Tibial nerve (tissue), 4 donors: ENCODE measurements at regions not wholly inside any gene's neighbourhood (a gene's known extent, or its start where the extent isn't known, plus 50 kb on each side); places are given as distances from the start of the nearest gene placed in this dataset.

ENCODE experiments used
- DNase-seq, 2 donors: peaks; one replicate each; pipeline ENCODE4 v3.0.0-alpha.2; 2019; ENCODE audit warnings: low spot score in 2 of 2
- H3K27ac ChIP-seq, 4 donors: fragments of 200-600 bp; sonication (generic) in 3 of 4; one replicate each; pipeline ENCODE4 v1.5.1; 2017 to 2019; ENCODE audit warnings: mild to moderate bottlenecking in 1 of 4
- H3K27me3 ChIP-seq, 2 donors: fragments of 200-600 bp; sonication (generic) in 1 of 2; one replicate each; pipeline versions ENCODE4 v1.5.1 to v1.6.0; 2017 to 2019
- H3K36me3 ChIP-seq, 3 donors: fragments of 200-600 bp; sonication (generic); one replicate each; pipeline ENCODE4 v1.5.1; 2018 to 2019
- H3K4me1 ChIP-seq, 4 donors: fragments of 200-600 bp; sonication (generic) in 3 of 4; one replicate each; pipeline ENCODE4 v1.5.1; 2017 to 2019
- H3K4me3 ChIP-seq, 4 donors: fragments of 200-600 bp; sonication (generic) in 3 of 4; one replicate each; pipeline ENCODE4 v1.5.1; 2017 to 2019; ENCODE audit warnings: mild to moderate bottlenecking in 1 of 4, moderate library complexity in 1 of 4
- H3K9me3 ChIP-seq, 4 donors: fragments of 200-600 bp; sonication (generic) in 3 of 4; one replicate each; pipeline ENCODE4 v1.5.1; 2017 to 2019
- EP300 ChIP-seq, 2 donors: sonication (generic); formaldehyde crosslinking; IDR thresholded peaks; one replicate each; pipeline ENCODE4 v1.6.1; 2017; ENCODE audit warnings: antibody characterized with exemption in 2 of 2, mild to moderate bottlenecking in 1 of 2
- POLR2A ChIP-seq, 2 donors: fragments of 450-650 bp; IDR thresholded peaks; one replicate each; pipeline ENCODE4 v1.6.1; 2017; ENCODE audit warnings: antibody characterized with exemption in 2 of 2, mild to moderate bottlenecking in 2 of 2, moderate library complexity in 2 of 2
- WGBS, 2 donors: methylation state at CpG; one replicate each; pipeline ENCODE4 v1.1.5; 2018; 5-methylcytosine and 5-hydroxymethylcytosine counted together
- TF ChIP-seq, protein P1 (sequence below), 5 experiments: fragments of 200-600 bp in 3 of 5; fragments of 450-650 bp in 2 of 5; sonication (generic) in 3 of 5; IDR thresholded peaks; one replicate each; pipeline ENCODE4 v1.5.1; 2016 to 2019; ENCODE audit warnings: antibody characterized with exemption in 5 of 5, mild to moderate bottlenecking in 3 of 5, moderate library complexity in 2 of 5

DNA sequence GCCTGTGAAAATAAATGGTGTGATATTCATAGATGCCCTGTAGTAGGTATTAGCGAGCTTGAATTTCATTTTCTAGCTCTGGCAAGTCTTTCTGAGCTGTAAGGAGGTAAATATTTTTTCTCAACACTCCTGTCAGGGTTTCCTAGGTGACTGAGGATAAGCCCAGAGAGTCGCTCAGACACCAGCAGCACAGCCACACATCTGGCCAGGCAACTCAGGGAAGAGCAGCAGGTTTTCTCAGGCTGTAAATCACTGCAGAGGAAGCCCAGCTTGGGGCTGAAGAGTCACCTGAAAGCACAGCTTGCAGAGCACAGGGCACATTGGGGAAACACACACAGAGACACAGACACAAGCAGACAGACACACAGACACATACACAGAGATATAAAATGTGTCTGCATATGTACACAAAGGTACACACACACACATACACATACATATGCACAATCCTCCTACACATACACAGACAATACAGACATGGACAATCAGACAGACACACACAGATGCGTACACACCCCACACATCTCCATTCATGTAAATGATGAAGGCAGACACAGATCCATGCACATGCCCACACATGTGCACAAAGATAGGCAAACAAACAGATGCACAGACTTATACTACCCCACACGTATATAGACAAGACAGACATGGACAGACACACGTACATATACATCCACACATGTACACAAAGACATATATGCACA is 232.0 kb upstream of the TMTC1 start:
- TF ChIP-seq, protein P1, sequence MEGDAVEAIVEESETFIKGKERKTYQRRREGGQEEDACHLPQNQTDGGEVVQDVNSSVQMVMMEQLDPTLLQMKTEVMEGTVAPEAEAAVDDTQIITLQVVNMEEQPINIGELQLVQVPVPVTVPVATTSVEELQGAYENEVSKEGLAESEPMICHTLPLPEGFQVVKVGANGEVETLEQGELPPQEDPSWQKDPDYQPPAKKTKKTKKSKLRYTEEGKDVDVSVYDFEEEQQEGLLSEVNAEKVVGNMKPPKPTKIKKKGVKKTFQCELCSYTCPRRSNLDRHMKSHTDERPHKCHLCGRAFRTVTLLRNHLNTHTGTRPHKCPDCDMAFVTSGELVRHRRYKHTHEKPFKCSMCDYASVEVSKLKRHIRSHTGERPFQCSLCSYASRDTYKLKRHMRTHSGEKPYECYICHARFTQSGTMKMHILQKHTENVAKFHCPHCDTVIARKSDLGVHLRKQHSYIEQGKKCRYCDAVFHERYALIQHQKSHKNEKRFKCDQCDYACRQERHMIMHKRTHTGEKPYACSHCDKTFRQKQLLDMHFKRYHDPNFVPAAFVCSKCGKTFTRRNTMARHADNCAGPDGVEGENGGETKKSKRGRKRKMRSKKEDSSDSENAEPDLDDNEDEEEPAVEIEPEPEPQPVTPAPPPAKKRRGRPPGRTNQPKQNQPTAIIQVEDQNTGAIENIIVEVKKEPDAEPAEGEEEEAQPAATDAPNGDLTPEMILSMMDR (IDR thresholded peaks at IDR 0.05): no peak
- TF ChIP-seq POLR2A (IDR thresholded peaks at IDR 0.05): no peak
- no peak for TF ChIP-seq EP300 (IDR thresholded peaks at IDR 0.05)
- no peak overlapping the region for H3K4me3 ChIP-seq
- WGBS, 2 donors: 83 to 86% methylated on average over 5 of the region's 5 CpGs
- H3K36me3 ChIP-seq: no peaks in the 10 kb centered on the region
- no peak for DNase-seq
- H3K9me3 ChIP-seq: no peaks in the 10 kb centered on the region
- H3K27me3 ChIP-seq: no peaks in the 10 kb centered on the region
- H3K4me1 ChIP-seq: peaks cover 0 to 1% (median 0%) of the 10 kb centered on the region in 4 donors
- no peak overlapping the region for H3K27ac ChIP-seq

DNA sequence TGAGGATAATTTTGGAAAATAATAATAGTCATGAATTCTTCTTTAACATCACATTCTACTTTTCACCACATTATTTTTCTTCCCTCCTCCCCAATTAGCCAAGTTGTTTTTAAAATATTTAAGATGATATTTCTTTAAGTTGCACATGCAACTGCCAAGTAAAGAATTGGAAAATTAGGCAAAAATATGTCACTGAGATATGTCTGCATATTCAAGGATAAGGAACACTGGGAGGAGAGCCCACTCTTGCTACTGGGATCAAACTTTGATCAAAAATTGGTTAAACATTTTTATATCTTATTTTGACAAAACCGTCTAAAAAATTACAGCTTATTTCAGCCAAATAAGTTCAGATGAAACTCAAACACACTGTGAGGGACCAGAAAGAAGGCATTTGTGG is 231.2 kb upstream of the TMTC1 start:
- TF ChIP-seq POLR2A (IDR thresholded peaks at IDR 0.05) (no peak), EP300 (IDR thresholded peaks at IDR 0.05) (no peak)
- DNase-seq: no peak
- Histone ChIP-seq H3K27ac (no peak overlapping the region), H3K27me3 (no peaks in the 10 kb centered on the region), H3K4me1 (peaks cover 0 to 5% (median 0%) of the 10 kb centered on the region in 4 donors), H3K4me3 (no peak overlapping the region), H3K9me3 (no peaks in the 10 kb centered on the region), H3K36me3 (no peaks in the 10 kb centered on the region)
- WGBS, 2 donors: 55 to 74% methylated on average over 1 of the region's 1 CpG

DNA sequence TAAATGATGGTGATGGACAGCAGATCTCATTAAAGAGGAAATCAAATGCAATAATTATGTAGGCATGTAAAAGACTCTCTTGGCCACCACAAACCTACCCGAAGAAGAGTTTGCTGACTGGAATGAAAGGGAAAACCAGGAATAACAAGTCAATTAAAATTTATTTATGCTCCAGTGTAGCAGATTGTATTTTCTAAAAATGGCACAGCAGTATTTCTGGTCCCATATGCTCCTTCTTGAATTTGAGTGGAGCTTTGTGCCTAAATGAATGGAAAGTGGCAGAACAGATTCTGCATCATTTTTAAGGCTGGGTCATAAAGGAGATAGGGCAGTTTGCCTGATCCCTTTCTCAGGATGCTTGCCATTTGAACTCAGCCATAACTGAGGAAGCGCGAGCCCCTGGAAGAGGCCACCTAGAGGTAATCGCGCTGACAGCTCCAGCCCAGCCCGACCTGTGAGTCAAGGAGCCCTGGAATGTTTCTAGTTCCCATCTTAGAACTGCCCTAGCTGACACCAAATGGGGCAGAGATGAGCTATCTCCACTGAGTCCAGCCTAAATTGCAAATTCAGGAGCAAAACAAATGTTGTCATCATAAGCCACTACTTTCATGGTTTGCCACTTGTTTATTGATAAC is 229.2 kb upstream of the TMTC1 start:
- Histone ChIP-seq H3K4me1 (peaks cover 0 to 7% (median 0%) of the 10 kb centered on the region in 4 donors), H3K27me3 (no peaks in the 10 kb centered on the region), H3K4me3 (no peak overlapping the region), H3K36me3 (no peaks in the 10 kb centered on the region), H3K27ac (no peak overlapping the region), H3K9me3 (no peaks in the 10 kb centered on the region)
- TF ChIP-seq, protein P1 (IDR thresholded peaks at IDR 0.05): no peak
- TF ChIP-seq EP300 (IDR thresholded peaks at IDR 0.05): no peak
- TF ChIP-seq POLR2A (IDR thresholded peaks at IDR 0.05): no peak
- 49 to 55% methylated on average over 6 of the region's 6 CpGs for WGBS, 2 donors
- DNase-seq: no peak

DNA sequence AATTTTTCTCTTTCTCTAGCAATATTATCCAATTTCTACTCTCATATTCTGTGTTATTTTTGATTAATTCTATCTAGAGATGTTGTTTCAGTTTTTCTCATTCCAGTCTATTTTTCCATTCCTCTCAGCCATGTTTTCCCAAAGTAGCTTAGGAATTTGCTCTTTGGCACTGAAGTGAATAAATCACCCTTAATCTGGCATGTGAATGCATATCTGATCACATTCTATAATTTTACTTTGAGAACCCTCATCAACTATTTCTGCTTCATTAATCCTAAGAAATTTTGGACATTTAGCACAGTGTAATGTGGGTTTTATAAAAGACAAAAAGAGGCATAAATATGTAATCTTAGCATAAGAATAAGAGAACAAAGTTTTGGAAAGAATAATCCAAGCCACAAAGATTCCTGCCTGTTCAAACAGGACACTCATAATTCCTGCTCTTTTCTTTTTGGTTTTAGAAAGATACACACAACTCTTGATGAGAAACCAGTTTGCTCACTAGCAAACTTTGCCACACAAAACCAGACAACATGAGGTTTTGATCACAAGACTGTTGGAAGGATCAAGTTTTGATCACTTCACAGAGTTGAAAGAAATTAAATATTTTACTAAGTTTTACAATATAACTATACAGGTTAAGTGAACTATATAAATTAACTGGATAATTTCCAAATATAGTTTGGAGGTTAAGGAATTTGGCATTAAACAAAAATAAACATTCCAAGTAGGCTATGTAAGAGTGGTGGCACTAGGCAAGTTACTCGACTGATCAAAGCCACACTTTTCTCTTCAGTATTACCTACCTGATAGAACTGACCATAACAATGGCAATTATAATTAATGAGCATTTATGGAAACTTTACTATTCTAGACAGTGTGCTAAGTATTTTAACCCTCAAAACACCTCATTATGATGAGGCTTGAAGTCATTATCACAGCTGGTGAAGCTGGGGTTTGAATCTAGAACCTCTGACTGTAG is 226.6 kb upstream of the TMTC1 start:
- Histone ChIP-seq H3K4me3 (no peak overlapping the region), H3K27me3 (no peaks in the 10 kb centered on the region), H3K9me3 (no peaks in the 10 kb centered on the region), H3K27ac (no peak overlapping the region), H3K4me1 (peaks cover 0 to 10% (median 0%) of the 10 kb centered on the region in 4 donors), H3K36me3 (no peaks in the 10 kb centered on the region)
- 23 to 38% methylated on average over 1 of the region's 1 CpG for WGBS, 2 donors
- no peak for DNase-seq
- no peak for TF ChIP-seq EP300 (IDR thresholded peaks at IDR 0.05)
- TF ChIP-seq, protein P1 (IDR thresholded peaks at IDR 0.05): no peak
- no peak for TF ChIP-seq POLR2A (IDR thresholded peaks at IDR 0.05)

DNA sequence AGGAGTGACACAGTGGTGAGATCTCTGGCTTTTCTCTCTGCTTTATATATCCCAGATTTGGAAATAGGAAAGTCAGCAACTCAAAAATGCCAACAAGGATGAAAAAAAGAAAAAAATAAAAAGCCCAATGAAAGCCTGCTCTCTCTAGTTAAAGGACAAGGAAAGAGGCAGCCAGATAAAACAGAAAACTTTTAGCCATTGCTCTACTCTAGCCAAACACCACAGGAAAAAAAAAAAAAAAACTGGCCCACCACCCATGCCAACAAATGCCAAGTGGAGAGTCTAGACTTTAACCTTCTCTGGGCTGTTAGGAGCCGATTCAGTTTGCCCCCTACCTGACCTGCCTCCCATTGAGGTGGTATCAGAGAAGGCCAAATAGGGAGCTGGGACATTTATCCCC is 222.3 kb upstream of the TMTC1 start:
- 28 to 46% methylated on average over 1 of the region's 1 CpG for WGBS, 2 donors
- Histone ChIP-seq H3K27ac (peak overlapping the region in 1 of 4 donors; percentile 20), H3K4me1 (peaks cover 0 to 15% (median 0%) of the 10 kb centered on the region in 4 donors), H3K4me3 (no peak overlapping the region), H3K36me3 (no peaks in the 10 kb centered on the region), H3K27me3 (no peaks in the 10 kb centered on the region), H3K9me3 (no peaks in the 10 kb centered on the region)
- DNase-seq: no peak
- no peak for TF ChIP-seq EP300 (IDR thresholded peaks at IDR 0.05)
- TF ChIP-seq, protein P1 (IDR thresholded peaks at IDR 0.05): no peak
- TF ChIP-seq POLR2A (IDR thresholded peaks at IDR 0.05): no peak
